HG03442 (cell line): ENCODE measurements at regions not wholly inside any gene's neighbourhood (a gene's known extent, or its start where the extent isn't known, plus 50 kb on each side); places are given as distances from the start of the nearest gene placed in this dataset.
"Not testable (repeated sequence)": the region's sequence is repeated elsewhere in the genome, so short reads cannot be mapped to it uniquely, and the experiment has no call there.

ENCODE experiments used
- ATAC-seq: cut with Tn5 transposase; IDR thresholded peaks from one replicate; pipeline ENCODE4 v1.9.1; 2021; ENCODE audit warnings: mild to moderate bottlenecking, moderate library complexity; ENCODE audit not compliant: unreplicated experiment

GRCh38 chr7:83832009-83832408, 183.1 kb upstream of the SEMA3E start:
- ATAC-seq: no peak

- no peak for ATAC-seq
Observed at GRCh38 chr7:83827036-83827435, 178.1 kb upstream of the SEMA3E start.

GRCh38 chr7:83824214-83824613, 175.3 kb upstream of the SEMA3E start:
- no peak for ATAC-seq

GRCh38 chr7:83821866-83822265, 172.9 kb upstream of the SEMA3E start:
- no peak for ATAC-seq

- ATAC-seq: no peak
Observed at GRCh38 chr7:83820641-83821040, 171.7 kb upstream of the SEMA3E start.

- ATAC-seq: no peak
Observed at GRCh38 chr7:83819911-83820310, 171.0 kb upstream of the SEMA3E start.

GRCh38 chr7:83814480-83814879, 165.5 kb upstream of the SEMA3E start:
- no peak for ATAC-seq

GRCh38 chr7:83812563-83812962, 163.6 kb upstream of the SEMA3E start:
- ATAC-seq: not testable (repeated sequence)

GRCh38 chr7:83808982-83809381, 160.0 kb upstream of the SEMA3E start:
- ATAC-seq: no peak

- ATAC-seq: no peak
Observed at GRCh38 chr7:83807774-83808173, 158.8 kb upstream of the SEMA3E start.

GRCh38 chr7:83806538-83806937, 157.6 kb upstream of the SEMA3E start:
- ATAC-seq: no peak

- ATAC-seq: no peak
Observed at GRCh38 chr7:83799333-83799732, 150.4 kb upstream of the SEMA3E start.

GRCh38 chr7:83798489-83798888, 149.6 kb upstream of the SEMA3E start:
- peak; percentile 51 for ATAC-seq

GRCh38 chr7:83796760-83797159, 147.8 kb upstream of the SEMA3E start:
- ATAC-seq: no peak

- ATAC-seq: no peak
Observed at GRCh38 chr7:83794829-83795228, 145.9 kb upstream of the SEMA3E start.

GRCh38 chr7:83793558-83793957, 144.6 kb upstream of the SEMA3E start:
- ATAC-seq: no peak

- ATAC-seq: no peak
Observed at GRCh38 chr7:83791737-83792136, 142.8 kb upstream of the SEMA3E start.

- no peak for ATAC-seq
Observed at GRCh38 chr7:83786858-83787257, 137.9 kb upstream of the SEMA3E start.

- no peak for ATAC-seq
Observed at GRCh38 chr7:83782628-83783027, 133.7 kb upstream of the SEMA3E start.

GRCh38 chr7:83778073-83778443, 129.1 kb upstream of the SEMA3E start:
- no peak for ATAC-seq

GRCh38 chr7:83777406-83778072, 128.6 kb upstream of the SEMA3E start:
- ATAC-seq: no peak

- ATAC-seq: no peak
Observed at GRCh38 chr7:83769407-83769806, 120.5 kb upstream of the SEMA3E start.

- ATAC-seq: no peak
Observed at GRCh38 chr7:83751217-83751616, 102.3 kb upstream of the SEMA3E start.
